ENCODE measurements at regions not wholly inside any gene's neighbourhood (a gene's known extent, or its start where the extent isn't known, plus 50 kb on each side); places are given as distances from the start of the nearest gene placed in this dataset.

DNA sequence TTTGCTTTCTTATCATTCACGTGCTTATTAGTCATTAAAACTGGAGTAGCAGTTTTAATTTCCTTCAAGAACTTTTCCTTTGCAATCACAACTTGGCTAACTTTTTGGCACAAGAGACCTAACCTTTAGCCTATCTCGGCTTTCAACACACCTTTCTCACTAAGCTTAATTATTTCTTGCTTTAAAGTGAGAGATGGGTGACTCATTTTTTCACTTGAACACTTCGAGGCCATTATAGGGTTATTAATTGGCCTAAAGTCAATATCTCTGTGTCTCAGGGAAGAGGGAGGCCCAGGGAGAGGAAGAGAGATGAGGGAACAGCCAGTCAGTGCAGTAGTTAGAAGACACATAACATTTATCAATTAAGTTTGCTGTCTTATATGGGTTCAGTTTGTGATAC, 289.8 kb downstream of the RBM43 start:
- no peak for DNase-seq

DNA sequence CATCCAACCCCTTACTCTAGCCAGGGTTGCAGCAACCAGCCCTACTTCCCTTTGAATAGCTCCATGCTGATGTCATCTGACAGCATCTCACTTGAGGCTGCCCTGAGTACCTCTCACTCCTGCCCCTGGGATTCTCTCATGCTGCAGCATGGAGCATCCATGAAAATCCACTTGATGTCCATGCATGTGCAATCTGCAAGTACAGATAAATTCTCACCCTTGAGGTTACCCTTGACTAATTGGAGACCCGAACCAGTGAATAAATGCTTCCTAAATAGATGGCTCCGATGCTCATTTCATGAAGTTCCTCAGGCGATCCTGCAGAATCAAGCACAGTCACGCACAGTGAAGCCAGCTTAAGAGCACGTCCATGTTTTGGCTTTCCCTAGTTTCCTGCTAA, 298.3 kb downstream of the RBM43 start:
- DNase-seq: no peak

DNA sequence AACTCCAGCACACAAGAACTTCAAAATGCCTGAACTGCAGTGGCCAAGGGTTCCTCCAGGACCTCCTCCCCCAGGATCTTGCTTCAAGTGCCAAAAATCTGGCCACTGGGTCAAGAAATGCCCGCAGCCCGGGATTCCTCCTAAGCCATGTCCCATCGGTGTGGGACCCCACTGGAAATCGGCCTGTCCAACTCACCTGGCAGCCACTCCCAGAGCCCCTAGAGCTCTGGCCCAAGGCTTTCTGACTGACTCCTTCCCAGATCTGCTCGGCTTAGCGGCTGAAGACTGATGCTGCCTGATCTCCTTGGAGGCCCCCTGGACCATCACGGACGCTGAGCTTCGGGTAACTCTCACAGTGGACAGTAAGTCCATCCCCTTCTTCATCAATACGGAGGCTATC, 306.4 kb downstream of the RBM43 start:
- DNase-seq: no peak

DNA sequence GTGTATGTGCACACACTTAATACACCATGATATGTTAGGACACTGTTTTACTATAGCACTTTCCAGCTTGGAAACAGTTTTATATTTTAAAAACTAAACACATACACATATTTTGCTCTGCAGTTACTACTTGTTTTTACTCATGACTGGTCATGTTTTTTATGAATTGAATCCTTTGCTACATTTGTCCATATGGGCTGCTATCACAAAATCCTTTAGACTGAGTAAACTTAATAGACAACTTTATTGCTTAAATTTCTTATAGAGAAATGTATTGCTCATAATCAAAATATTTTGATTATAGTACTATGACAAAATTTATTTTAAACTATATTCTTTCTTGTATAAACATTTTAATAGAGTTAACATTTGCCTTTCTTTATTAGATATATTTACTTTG, 314.8 kb downstream of the RBM43 start:
- DNase-seq: no peak

DNA sequence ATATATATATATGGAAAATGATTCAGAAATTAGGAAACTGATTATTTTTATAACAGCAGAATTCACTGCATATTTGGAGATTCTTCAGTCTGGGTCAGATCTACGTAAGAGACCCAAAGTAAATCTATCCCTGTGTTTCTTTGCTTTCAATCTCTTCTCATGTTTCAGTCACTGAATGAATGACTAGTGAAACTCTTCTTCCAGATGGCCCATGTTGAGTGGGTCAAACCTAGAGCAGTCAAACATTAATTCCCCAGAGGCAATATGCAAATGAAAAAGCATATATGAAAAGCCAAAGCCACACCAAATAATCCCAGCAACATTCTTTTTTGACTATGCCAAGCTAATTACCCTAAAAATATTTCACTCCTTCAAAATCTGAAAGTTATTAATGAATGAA, 317.3 kb downstream of the RBM43 start:
- DNase-seq: peak; percentile 90

DNA sequence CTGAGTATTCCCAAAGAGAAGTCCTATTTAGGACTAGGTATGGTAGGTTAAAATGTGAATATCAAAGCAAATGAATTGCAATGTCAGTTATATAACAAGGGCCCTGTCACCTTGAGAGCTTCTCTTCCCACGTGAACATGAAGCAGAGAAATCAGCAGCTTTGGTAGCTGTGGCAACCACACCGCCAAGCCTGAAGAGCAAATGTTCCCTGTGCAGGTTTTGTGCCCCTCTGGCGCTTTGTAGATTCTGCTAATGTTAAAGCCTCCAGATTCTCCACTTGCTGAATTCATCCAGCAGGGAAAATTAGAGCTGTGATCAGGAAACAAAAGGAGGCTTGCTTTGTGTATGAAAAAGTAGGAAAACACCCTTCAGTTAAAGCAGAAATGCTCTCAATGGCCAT, 322.6 kb downstream of the RBM43 start:
- no peak for DNase-seq

DNA sequence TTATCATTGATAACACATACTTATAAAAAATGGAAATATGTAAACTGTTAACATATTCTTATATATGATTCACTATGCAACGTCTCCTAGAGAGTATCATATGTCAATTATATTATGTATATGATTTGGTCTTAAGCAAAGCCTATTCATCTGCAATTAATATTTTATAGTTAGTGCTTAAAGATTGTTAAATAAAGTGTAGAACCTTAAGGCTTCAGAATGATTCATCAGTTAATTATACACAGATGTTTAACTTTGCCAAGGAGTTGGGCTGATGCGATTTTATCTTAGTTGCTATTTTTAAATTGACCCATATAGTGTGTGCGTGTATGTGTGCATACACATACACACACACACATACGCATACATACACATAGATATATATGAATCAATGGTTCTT, 323.1 kb downstream of the RBM43 start:
- DNase-seq: no peak

DNA sequence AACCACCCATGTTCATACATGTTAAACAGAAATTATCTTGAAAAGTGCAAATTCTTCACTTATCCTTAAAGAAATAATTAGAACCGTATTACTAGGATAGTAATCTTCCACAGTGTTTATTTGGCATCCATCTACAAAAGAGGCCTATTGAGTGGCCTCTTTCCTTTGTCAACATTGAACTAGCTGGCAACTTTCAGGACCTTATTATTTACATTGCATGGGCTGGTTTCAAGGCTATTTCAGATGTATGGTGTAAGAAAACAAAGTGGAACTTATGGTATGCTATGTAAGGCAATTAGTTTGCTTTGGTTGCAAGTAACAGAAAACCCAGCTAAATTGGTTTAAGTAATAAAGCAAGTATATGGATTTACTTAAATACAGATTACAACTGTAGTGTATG, 324.6 kb downstream of the RBM43 start:
- DNase-seq: no peak

DNA sequence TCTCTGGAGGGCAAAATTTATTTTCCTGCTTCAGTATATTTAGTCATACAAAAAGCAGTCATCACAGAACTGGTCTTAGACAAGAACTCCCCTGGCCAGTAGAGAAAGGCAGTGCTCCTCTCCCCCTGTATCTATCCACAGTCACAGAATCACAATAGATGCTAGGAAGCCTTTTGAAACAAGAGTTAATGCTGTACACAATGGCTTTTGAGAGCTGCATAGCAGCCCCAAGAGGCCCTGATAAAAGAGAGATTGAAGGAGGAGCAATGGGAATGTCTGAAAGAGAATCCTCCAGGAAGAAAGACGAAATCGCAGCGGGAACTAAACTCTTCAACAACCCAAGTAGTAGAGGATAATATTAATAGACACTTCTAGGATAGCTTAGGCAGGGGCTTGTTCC, 330.2 kb downstream of the RBM43 start:
- DNase-seq: no peak

DNA sequence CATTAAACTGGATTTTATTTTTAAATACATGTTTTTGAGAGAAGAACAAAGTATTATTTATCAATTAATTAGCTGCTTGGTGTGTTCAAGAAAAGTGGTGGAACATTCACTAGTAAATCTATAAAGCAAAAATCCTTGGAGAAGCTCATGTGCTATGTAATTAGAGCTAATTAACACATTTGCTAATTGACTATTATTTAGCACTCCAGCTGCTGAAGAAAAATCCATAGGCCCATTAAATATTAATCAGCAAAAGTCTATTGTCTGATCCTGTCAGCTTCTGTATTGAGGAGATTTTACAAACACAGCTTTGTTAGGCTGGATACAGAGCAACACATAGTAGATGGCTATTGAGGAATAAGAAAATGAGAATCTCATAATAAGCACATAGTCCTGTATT, 336.1 kb downstream of the RBM43 start:
- DNase-seq: no peak

DNA sequence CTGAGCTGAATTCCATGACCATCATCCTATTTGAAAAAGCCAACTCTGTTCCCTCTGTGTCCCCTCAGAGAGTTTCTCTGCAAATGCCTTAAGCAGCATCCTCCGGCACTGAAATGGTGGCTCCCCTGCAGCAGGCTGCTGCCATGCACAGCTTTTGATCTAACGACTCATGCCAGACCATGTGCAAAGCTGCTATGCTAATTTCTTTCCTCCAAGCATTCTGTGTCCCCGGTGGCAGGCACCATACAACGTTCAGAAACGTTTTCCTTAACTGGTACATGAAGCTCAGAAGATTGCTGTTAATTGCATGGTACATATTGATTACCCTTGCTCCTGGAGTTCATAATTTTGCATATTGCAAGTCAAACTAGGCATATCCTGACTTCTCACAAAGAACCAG, 336.8 kb downstream of the RBM43 start:
- DNase-seq: no peak

DNA sequence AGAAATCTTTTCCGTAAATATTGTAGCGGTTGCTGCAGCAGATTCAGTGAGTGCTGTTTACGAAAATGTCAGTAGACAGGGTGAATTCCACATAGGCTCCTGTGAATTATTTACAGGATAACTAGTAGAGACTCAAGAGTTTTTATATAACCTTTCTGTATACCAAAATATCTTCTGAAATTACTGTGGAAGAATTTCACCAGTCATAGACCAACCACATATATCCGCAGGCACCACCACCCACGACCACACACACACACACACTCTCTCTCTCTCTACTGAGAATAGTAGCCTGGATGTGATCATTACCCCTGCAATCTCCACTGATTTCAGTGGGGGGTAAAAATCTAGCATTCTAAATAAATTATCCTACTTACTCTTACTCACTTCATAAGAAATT, 341.8 kb downstream of the RBM43 start:
- no peak for DNase-seq

DNA sequence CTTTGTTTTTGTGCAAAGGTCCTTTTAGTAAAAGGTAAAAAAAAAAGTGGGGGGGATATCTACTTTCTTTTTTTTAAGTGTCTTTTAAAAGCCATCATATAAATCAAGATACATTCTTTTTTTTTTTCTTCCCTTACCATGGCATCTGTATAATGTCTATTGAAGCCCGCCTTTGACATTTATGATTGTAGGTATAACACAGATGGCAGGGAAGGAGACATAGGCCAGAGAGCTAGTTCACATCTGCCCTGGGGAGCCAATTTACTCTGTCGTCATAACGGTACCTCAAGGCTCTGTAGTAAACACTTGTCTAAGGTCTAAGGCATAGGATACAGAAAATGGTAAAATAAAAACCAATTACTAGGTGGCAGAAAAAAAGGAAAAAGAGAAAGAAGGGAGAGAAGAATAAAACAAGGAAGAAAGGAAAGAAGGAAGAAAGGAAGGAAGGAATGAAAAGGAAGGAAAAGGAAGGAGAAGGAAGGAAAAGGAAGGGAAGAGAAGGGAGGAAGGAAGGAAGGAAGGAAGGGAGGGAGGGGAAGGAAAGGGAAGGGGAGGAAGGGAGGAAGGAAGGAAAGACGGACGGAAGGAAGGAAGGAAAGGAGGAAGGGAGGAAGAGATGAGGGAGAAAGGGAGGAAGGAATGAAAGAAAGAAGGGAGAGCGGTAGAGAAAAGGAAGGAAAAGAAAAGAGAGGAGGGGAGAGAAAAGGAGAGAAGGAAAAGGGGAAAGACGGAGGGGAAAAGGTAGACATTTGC, 343.5 kb downstream of the RBM43 start:
- peak; percentile 78 for DNase-seq

DNA sequence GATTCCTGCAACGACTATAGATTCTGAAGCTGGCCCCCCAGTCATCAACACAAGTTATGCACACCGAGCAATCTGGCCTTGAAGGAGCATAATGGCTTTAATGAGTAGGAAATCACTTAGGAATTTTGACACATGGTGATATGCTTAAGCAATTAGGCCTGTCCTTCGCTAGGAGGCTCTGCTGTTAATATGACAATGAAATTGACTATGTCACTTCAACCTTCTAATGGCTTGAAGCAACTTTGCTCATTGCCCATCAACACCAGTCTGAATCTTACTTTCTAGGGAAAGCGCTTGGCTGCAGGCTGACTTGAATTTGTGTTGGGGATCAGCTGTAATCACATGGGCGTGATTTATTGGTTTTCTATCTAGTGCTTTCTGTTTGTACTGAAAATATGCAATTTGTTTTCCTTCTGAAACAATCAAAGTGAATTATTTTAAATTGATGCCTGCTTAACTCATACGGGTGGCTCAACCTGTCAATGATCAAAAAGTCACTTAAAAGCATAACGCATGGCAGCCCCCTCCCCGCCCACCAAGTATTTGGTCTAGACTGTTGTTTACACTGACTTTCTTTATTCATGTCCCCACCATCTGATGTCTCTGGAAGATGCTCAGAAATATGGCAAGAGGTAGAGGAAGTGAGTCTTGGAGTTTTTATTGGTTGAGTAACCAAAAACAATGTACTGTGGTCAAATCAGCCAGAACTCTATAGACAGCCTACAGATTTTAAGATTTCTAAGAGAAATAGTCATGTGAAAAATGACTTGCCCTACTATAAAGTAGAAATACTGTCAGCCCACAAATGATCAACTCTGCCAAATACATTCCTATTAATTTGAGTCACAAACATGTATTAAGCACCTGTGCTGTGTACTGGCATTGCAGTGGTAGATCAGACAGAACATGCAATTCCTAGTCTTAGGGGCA, 344.9 kb downstream of the RBM43 start:
- peak; percentile 42 for DNase-seq

DNA sequence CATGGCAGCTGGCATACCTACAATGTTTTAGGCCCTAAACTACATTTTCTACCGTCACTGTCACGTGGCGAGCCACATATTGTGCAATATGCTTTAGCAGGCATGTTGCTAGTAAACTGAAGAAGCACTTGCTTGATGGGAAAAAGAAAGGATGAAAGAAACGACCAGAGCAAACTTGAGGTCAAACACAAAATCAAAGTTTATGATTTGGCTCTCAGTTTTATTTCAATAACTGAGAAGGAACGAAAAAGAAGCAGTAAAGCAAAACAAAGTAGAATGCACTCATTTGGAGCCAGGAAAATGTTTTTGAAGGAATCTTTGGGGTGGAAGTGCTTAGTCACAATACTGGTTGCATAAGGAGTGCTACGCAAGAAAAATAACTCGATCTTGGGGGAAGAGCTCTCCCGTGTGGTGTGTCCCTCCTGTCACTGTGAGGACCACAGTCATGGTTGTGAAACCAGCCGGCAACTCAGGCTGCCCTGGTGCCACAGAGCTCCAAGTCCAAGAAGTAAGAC, 349.8 kb downstream of the RBM43 start:
- no peak for DNase-seq

DNA sequence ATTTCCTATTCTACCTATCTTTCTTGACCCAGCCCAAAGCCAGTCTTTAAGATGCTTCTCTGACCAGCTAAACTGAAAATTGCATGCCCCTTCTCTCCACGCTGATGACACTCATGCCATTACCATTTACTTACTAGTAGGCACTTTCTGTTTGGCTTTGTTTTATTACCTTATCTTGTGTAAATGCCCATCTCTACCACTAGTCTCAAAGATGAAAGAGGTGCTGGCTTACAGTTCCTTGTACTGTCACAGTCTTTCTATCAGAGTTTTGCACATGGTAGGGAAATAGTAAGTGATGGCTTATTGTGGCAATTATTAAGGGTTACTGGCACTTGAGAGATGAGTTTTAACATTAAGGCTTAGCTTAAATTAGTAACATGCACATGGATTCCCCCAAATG, 352.1 kb downstream of the RBM43 start:
- DNase-seq: peak; percentile 30

DNA sequence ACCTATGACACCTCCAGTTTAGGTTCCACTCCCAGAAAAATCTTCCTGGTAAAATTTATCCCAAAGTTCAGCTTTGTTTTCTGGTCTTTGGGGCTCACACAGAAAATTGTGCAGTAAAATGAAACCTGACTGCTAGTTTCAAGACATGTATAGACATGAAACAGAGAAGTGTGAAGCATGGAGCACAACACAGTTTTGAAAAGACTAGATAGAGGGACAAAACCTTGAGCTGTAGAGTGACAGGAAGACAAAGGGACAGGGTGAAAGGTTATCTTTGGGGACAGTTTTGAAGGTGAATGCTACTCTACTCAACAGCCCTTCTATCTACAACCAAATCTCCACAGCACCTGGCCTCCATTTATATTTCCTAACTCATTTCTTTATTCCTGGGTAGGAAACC, 352.6 kb downstream of the RBM43 start:
- peak; percentile 64 for DNase-seq

DNA sequence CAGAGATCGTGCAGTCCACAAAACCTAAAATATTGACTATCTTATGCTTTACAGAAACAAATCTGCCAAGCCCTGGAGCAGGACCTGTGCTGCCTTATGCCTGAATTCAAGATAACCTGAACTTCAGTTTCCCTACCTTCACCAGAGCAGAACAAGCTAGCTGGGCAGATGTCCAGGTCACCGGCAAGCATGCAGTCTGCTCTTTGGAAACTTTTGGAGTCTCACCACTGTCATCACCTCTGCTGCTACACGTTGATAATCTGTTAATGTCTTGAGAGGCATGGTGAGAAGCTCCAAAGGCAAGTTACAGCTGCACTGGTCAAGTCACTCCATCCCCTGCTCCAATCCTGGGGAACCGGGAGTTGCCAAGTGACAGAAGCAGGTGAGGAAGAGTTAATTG, 354.2 kb downstream of the RBM43 start:
- no peak for DNase-seq

DNA sequence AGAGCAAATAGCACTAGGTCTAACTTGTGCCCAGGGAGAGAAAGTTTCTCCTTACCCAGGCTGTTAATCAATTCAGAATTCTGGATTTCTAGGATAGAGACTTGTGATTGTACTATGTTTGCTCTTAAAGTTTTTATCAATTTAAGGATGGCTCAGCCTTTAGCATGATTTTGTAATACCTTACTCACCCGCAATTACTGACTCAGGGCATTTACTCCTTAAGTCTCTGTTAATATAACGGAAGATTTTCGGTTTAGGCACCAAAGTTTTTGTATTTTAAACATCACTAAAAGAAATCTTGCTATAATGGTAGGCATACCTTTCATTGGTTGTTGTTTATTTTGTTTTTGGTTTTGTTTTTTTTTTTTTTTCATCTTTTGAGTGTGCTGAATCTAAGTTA, 358.2 kb downstream of the RBM43 start:
- DNase-seq: no peak

DNA sequence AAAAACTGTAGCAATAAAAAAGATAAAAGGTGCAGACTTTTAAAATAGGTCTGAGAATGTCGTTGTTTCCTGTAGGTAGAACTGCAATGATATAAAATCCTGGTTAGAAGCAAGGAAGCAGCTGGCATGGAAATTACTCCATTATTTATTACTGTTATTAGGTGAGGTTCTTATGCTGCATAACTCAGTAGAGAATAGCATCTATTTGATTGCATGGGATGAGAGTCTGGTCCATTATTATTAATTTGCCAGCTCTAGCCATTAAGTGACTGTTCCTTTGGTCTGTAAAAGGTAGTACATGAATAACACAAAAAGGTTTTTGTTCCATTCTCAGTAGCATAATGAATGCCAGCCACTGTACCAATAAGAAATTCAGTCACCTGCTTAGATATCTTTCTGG, 358.6 kb downstream of the RBM43 start:
- DNase-seq: no peak

DNA sequence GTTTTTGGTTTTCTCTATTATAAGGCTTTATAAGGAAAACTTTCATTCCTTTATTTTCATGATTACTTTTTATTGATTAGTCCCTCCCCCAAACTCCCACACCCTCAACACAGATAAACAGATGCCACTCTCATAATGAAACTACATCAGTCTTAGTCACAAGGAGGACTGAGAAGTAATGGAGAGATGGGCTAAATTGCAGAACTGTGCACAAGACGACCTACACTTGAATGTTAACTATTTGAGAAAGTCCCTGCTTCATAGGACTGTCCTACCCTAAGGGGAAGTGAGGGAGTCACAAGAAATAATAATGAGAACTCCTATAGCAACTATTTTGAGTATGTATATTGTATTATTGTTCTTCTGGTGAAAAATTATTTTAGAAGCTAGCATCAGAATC, 360.8 kb downstream of the RBM43 start:
- DNase-seq: no peak

DNA sequence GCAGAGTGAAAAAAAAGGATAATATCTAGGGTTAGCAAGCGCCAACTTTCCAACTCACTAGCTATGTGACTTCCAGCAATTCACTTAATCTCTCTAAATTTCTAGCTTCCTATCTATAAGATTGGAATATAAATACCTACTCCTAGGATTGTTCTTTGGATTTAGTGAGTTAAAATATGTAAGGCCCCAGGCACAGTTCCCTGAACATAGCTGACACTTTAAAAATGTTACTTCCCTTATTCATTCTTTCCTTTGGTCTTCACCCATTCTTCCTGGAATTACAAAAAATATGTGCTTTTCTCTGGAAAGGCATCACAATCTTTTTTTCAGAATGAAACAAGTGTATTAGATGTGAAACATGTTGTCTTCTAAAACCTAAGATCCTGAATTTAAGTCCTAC, 365.7 kb downstream of the RBM43 start:
- DNase-seq: no peak

DNA sequence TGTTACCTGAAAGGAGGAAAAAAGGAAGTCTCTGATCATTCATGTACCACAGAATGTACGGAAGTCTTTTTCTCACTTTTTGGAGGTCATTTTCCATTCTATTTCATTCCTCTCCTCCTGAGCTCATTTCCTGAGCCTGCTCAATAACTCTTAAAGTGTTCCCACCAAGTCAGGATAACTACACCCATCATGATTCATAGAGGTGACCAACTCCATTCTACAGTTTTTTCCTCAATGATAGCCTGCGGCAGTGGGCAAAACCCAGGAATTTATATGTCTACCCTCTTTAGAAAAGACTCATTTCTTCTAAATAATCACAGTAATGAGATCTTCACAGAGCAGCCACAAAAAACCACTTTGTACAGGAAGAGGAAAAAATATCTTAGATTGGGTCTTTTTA, 372.5 kb downstream of the RBM43 start:
- no peak for DNase-seq

DNA sequence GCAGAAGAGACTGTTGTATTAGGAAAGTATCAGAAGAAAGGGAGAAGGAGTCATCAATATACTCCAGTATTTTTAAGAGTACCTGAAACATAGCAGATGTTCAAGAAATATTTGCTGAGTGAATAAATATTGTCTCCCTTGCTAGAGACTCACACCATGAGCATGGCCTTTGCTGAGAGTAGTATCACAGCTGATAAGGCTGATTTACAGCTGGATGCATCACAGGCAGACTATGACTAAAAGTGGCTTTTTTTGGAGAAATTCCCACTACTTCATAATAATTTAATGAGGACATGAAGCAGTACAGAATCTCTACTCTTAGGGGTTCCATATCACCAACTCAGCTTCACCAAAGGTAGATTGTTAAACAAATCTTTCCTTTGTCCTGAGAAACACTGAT, 373.3 kb downstream of the RBM43 start:
- no peak for DNase-seq

All from NCI-H2171 treated with DMSO at 0.1 percent for 48 hours (cell line).